Pancreas (tissue), 10 donors: ENCODE measurements at regions not wholly inside any gene's neighbourhood (a gene's known extent, or its start where the extent isn't known, plus 50 kb on each side); places are given as distances from the start of the nearest gene placed in this dataset.

Experiments
- ATAC-seq, 4 donors: fragments of 200-7000 bp; cut with Tn5 transposase; one replicate each; pipeline versions ENCODE4 v1.8.0 to v1.9.1; 2020; ENCODE audit warnings: mild to moderate bottlenecking in 4 of 4, moderate library complexity in 4 of 4
- DNase-seq, 6 donors: peaks; one replicate each; pipeline ENCODE4 v3.0.0-alpha.2; 2020
- FAIRE-seq: peaks from 2 replicates; lab custom pipeline; 2012; peaks lifted over from hg19 to GRCh38; lab: Jason Lieb, UNC
- H3K27ac ChIP-seq, 4 donors: fragments of 200-600 bp; sonication (generic); 1 replicate in 3 of 4; 2 replicates in 1 of 4; pipeline versions ENCODE4 v1.5.0 to v1.8.0; 2020
- H3K27me3 ChIP-seq, 4 donors: fragments of 200-600 bp; one replicate each; pipeline ENCODE4 v1.8.0; 2021
- H3K36me3 ChIP-seq, 3 donors: fragments of 200-600 bp; sonication (generic) in 1 of 3; one replicate each; pipeline versions ENCODE4 v1.5.0 to v1.8.0; 2020 to 2021
- H3K4me1 ChIP-seq, 3 donors: fragments of 200-600 bp; one replicate each; pipeline ENCODE4 v1.8.0; 2021
- H3K4me3 ChIP-seq, 4 donors: fragments of 200-600 bp; sonication (generic) in 2 of 4; one replicate each; pipeline versions ENCODE4 v1.5.0 to v1.8.0; 2020 to 2021
- H3K9me3 ChIP-seq, 4 donors: fragments of 200-600 bp; one replicate each; pipeline ENCODE4 v1.8.0; 2021
- WGBS, 2 donors: extraction: QIAGEN DNeasy Blood & Tissue Kit; methylation state at CpG; one replicate each; pipeline ENCODE4 v1.1.7; 2013; 5-methylcytosine and 5-hydroxymethylcytosine counted together
- intact Hi-C, 3 donors: fragments of 100-400 bp; cut with DNase I; formaldehyde crosslinking; loops; one replicate each; pipeline versions ENCODE4 v1.11.1 to v1.14.2; 2022
- TF ChIP-seq, protein P1 (sequence below), 4 donors: fragments of 200-600 bp; sonication (generic) in 3 of 4; IDR thresholded peaks; one replicate each; pipeline versions ENCODE4 v1.5.0 to v1.8.0; 2021; ENCODE audit warnings: antibody characterized with exemption in 4 of 4
- donor health status: healthy with polysubstance abuse.
- donor health status: DM: no; HTN: no; CAD: no; lungs with moderate emphysema.
- donor health status: DM: no; HTN: no; CAD: no.
- donor health status: control.
- donor health status: control.
- donor health status: Bipolar disorder and iron deficiency.
- donor health status: DM: yes; HTN: yes; CAD: no.
- donor health status: DM: no; HTN: no; CAD: no.
- donor health status: DM: no; HTN: no; CAD: no.
- donor health status: DM: yes; HTN: yes; CAD: no.

DNA sequence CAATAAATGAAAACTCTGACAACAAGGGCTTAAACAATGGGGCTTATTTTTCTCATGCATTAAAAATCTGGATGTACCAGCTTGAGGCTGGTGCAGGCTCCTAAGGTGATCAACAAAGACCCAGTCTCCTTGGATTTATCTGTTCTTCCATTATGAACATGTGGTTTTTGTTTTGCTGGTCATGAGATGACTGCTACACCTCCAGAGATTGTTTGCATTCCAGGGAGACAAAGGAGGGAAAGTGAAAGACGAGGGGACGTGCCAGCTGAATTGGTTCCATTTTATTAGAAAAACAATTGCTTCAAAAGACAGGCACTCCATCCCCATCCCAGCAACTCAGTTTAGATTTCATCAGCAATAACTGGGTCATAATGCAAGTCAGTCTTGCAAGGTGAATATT is 90.9 kb upstream of the KCNK1 start:
- ATAC-seq (no peak), FAIRE-seq (no peak), DNase-seq (no peak)
- TF ChIP-seq, protein P1, sequence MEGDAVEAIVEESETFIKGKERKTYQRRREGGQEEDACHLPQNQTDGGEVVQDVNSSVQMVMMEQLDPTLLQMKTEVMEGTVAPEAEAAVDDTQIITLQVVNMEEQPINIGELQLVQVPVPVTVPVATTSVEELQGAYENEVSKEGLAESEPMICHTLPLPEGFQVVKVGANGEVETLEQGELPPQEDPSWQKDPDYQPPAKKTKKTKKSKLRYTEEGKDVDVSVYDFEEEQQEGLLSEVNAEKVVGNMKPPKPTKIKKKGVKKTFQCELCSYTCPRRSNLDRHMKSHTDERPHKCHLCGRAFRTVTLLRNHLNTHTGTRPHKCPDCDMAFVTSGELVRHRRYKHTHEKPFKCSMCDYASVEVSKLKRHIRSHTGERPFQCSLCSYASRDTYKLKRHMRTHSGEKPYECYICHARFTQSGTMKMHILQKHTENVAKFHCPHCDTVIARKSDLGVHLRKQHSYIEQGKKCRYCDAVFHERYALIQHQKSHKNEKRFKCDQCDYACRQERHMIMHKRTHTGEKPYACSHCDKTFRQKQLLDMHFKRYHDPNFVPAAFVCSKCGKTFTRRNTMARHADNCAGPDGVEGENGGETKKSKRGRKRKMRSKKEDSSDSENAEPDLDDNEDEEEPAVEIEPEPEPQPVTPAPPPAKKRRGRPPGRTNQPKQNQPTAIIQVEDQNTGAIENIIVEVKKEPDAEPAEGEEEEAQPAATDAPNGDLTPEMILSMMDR (IDR thresholded peaks at IDR 0.05), result no peak
- no peaks in the 10 kb centered on the region for H3K4me1 ChIP-seq
- H3K27me3 ChIP-seq, result no peaks in the 10 kb centered on the region
- H3K4me3 ChIP-seq, result no peak overlapping the region
- intact Hi-C loops, result no loop called here
- 53 to 63% methylated on average over 2 of the region's 2 CpGs for WGBS, 2 donors
- H3K36me3 ChIP-seq, result no peaks in the 10 kb centered on the region
- H3K9me3 ChIP-seq, result no peaks in the 10 kb centered on the region
- no peak overlapping the region for H3K27ac ChIP-seq

DNA sequence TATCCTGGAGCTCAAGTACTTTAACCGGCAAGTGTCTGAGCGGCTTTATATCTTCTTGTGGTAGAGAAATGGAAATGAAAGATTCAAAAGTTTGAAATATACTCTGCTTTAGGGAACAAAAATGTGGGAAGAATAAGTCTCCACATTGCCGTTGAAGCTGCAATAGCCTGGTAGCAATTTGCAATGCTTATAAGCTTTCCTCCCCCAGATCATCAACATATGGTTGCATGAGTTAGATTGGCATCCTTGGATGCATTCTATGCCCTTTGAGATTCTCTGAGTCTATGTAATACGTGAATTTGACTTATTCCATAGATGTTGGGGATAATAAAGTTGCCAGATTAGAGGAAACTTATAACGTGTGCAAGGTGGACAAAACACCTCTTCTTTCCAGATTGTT is 86.1 kb upstream of the KCNK1 start:
- no peak for DNase-seq
- intact Hi-C loops, result no loop called here

DNA sequence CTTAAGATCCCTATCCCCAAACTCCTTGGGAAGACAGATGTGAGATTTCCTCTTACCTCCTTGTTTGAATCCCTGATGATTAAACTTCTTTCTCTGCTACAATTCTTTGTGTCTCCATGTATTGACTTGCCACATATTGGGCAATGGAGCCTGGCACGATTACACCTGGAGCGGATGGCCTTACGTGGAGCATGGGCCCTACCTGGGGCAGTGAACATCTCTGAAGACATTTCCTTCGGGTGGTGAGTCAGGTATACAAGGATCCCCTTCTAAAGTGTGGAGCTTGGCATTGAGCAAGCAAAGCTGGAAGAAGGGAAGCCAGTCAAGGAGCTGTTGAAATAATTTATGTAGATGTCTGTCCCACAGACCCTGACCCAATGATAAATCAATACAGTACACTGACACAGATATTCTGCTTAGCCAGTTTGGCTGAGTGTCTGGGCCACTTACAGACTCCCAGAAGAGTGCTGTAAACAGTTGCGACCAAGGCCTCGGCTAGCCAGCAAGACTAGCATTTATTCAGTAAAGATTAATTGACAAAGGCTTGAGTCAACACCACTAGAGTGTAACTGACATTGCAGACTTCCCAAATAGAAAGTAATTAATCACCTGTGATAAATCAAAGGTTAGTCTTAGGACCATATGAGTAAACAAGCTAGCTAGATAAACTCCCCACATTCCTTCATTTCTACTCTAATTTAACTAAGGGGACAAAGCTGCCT is 83.1 kb upstream of the KCNK1 start:
- no peaks in the 10 kb centered on the region for H3K36me3 ChIP-seq
- DNase-seq (no peak), ATAC-seq (no peak), FAIRE-seq (no peak)
- H3K4me3 ChIP-seq, result no peak overlapping the region
- H3K27ac ChIP-seq, result no peak overlapping the region
- 71 to 74% methylated on average over 6 of the region's 6 CpGs for WGBS, 2 donors
- no peaks in the 10 kb centered on the region for H3K4me1 ChIP-seq
- H3K27me3 ChIP-seq, result no peaks in the 10 kb centered on the region
- intact Hi-C loops, result no loop called here
- H3K9me3 ChIP-seq, result no peaks in the 10 kb centered on the region
- TF ChIP-seq, protein P1 (IDR thresholded peaks at IDR 0.05), result no peak

More for the DNA sequence above, 86.1 kb upstream of the KCNK1 start:
- Histone ChIP-seq H3K27ac (no peak overlapping the region), H3K9me3 (no peaks in the 10 kb centered on the region), H3K27me3 (no peaks in the 10 kb centered on the region), H3K36me3 (no peaks in the 10 kb centered on the region), H3K4me1 (no peaks in the 10 kb centered on the region), H3K4me3 (no peak overlapping the region)
- TF ChIP-seq, protein P1 (IDR thresholded peaks at IDR 0.05), result no peak
- ATAC-seq (no peak), FAIRE-seq (no peak)
- WGBS, 2 donors, result 61 to 72% methylated on average over 5 of the region's 5 CpGs

DNA sequence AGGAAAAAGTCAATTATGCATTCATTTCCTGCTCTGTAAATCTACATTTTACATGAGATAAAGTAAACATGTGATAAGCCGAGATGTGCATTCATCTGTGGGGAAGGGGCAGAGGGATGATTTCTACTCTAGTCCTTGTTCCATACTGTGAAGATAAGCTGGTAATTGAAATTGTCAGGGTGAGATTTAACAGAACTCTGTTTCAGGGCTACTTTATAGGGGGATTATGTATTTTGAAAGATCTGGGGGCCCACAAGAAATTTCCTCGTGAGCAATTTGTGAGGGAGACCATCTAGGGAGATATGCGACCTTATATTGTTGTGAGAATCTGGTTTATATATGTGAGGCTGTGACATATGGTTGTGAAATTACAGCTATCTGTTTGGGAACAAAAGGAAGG is 73.1 kb upstream of the KCNK1 start:
- Histone ChIP-seq H3K27ac (no peak overlapping the region), H3K4me1 (no peaks in the 10 kb centered on the region), H3K27me3 (no peaks in the 10 kb centered on the region), H3K9me3 (no peaks in the 10 kb centered on the region), H3K36me3 (no peaks in the 10 kb centered on the region), H3K4me3 (no peak overlapping the region)
- WGBS, 2 donors, result 44 to 69% methylated on average over 3 of the region's 3 CpGs
- FAIRE-seq (no peak), ATAC-seq (no peak), DNase-seq (no peak)
- TF ChIP-seq, protein P1 (IDR thresholded peaks at IDR 0.05), result no peak
- intact Hi-C loops, result no loop called here
